Progenitor cell of endocrine pancreas (in vitro differentiated cells): ENCODE measurements at regions not wholly inside any gene's neighbourhood (a gene's known extent, or its start where the extent isn't known, plus 50 kb on each side); places are given as distances from the start of the nearest gene placed in this dataset.

ENCODE experiments used
- DNase-seq: peaks from one replicate; pipeline ENCODE4 v3.0.0; 2021; ENCODE audit warnings: low spot score; ENCODE audit not compliant: unreplicated experiment
- H3K27ac Mint-ChIP-seq: 2 replicates; pipeline ENCODE4 v1.8.0; 2021; ENCODE audit warnings: mild to moderate bottlenecking, moderate library complexity, mixed read lengths
- H3K27me3 Mint-ChIP-seq: 2 replicates; pipeline ENCODE4 v1.8.0; 2021; ENCODE audit warnings: mixed read lengths
- H3K36me3 Mint-ChIP-seq: 2 replicates; pipeline ENCODE4 v1.8.0; 2022; ENCODE audit warnings: mixed read lengths; ENCODE audit not compliant: insufficient read depth
- H3K4me1 Mint-ChIP-seq: 2 replicates; pipeline ENCODE4 v1.8.0; 2021; ENCODE audit warnings: low read depth, mixed read lengths
- H3K4me3 Mint-ChIP-seq: 2 replicates; pipeline ENCODE4 v1.8.0; 2021; ENCODE audit warnings: low read depth, mild to moderate bottlenecking, moderate library complexity, mixed read lengths
- H3K9me3 Mint-ChIP-seq: 2 replicates; pipeline ENCODE4 v1.8.0; 2021; ENCODE audit warnings: low read depth, mixed read lengths
- CTCF ChIP-seq: fragments of 200-600 bp; sonication (generic); IDR thresholded peaks from one replicate; pipeline ENCODE4 v1.5.0; 2021; ENCODE audit warnings: antibody characterized with exemption, mild to moderate bottlenecking; ENCODE audit not compliant: unreplicated experiment

- no peaks in the 10 kb centered on the region for H3K27me3 Mint-ChIP-seq
- peaks cover 1% of the 10 kb centered on the region for H3K4me1 Mint-ChIP-seq
- no peak for TF ChIP-seq CTCF
- no peak for DNase-seq
- no peak overlapping the region for H3K27ac Mint-ChIP-seq
- no peaks in the 10 kb centered on the region for H3K9me3 Mint-ChIP-seq
- H3K4me3 Mint-ChIP-seq, result no peak overlapping the region
- no peaks in the 10 kb centered on the region for H3K36me3 Mint-ChIP-seq
Observed at GRCh38 chrX:16023790-16024734, 99.3 kb upstream of the GRPR start.

DNA sequence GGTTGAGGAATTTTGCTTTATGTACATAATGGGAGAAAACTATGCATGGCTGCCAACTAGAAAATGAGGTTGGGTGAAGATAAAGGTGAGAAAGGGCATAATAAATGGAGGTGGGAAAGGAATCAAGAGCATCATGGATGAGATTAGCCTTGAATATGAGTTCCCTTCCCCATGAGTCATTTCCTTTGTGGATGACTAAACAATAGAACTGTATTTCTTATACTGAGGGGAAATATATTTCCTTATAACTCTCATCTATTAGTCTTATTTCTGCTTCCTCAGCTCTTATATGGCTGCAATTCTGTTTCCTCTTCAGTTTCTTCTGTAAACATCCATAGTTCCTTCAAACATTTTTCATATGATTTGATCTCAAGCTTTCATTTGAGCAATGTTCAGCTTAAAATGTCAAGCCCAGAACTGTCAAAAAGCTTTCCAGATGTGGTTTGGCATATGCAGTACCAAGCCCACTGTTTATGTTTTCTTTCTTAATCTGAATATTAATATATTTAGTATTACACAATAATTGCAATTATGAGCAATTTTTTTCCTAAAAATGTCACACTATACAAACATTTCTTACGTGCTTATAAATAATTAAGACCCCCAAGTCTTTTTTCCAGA is 100.7 kb upstream of the GRPR start:
- H3K36me3 Mint-ChIP-seq, result no peaks in the 10 kb centered on the region
- no peak for DNase-seq
- no peak overlapping the region for H3K4me3 Mint-ChIP-seq
- no peak overlapping the region for H3K27ac Mint-ChIP-seq
- H3K4me1 Mint-ChIP-seq, result peaks cover 1% of the 10 kb centered on the region
- no peaks in the 10 kb centered on the region for H3K9me3 Mint-ChIP-seq
- TF ChIP-seq CTCF, result no peak
- no peaks in the 10 kb centered on the region for H3K27me3 Mint-ChIP-seq

DNA sequence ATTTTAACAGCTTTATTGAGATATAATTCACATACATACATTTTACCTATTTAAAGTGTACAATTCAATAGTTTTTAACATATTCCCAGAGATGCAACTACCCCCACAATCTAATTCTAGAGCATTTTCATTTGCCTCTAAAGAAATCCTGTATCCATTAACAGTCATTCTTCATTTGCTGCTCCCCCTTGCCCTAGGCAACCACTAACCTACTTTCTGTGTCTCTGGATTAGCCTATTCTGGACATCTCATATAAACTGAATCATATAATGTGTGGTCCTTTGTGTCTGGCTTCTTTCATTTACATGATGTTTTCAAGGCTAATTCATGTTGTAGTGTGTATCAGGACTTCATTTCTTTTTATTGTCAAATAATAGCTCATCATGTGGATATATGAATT is 105.1 kb upstream of the GRPR start:
- no peaks in the 10 kb centered on the region for H3K36me3 Mint-ChIP-seq
- no peak overlapping the region for H3K27ac Mint-ChIP-seq
- no peaks in the 10 kb centered on the region for H3K27me3 Mint-ChIP-seq
- no peak for TF ChIP-seq CTCF
- H3K4me3 Mint-ChIP-seq, result no peak overlapping the region
- DNase-seq, result no peak
- H3K9me3 Mint-ChIP-seq, result no peaks in the 10 kb centered on the region
- H3K4me1 Mint-ChIP-seq, result no peaks in the 10 kb centered on the region

GRCh38 chrX:16014171-16014570 is 109.2 kb upstream of the GRPR start:
- H3K9me3 Mint-ChIP-seq, result no peaks in the 10 kb centered on the region
- peaks cover 8% of the 10 kb centered on the region for H3K4me1 Mint-ChIP-seq
- H3K27ac Mint-ChIP-seq, result no peak overlapping the region
- no peak for TF ChIP-seq CTCF
- H3K27me3 Mint-ChIP-seq, result peaks cover 8% of the 10 kb centered on the region
- H3K4me3 Mint-ChIP-seq, result no peak overlapping the region
- DNase-seq, result no peak
- no peaks in the 10 kb centered on the region for H3K36me3 Mint-ChIP-seq

DNA sequence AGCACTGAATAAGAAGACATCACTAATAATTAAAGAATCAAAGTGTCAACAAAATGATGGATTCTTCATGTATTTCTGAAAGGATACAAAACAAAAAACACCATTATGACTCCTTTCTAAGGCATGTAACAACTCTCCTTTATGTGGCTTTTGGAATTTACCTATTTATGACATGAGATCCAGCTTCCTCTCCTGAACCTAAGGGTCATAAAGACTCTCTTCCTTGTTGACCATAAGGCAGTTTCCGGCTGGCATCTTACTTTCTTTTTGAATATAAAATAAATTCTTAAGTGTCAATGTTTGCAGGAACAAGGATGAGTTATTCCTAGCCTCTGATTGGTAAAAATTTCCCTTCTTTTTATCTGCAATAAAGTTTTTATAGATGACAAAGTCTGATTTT is 111.1 kb upstream of the GRPR start:
- no peak for TF ChIP-seq CTCF
- peaks cover 8% of the 10 kb centered on the region for H3K4me1 Mint-ChIP-seq
- no peak overlapping the region for H3K4me3 Mint-ChIP-seq
- no peaks in the 10 kb centered on the region for H3K9me3 Mint-ChIP-seq
- peaks cover 8% of the 10 kb centered on the region for H3K27me3 Mint-ChIP-seq
- DNase-seq, result no peak
- no peaks in the 10 kb centered on the region for H3K36me3 Mint-ChIP-seq
- H3K27ac Mint-ChIP-seq, result no peak overlapping the region
